ENCODE measurements at regions not wholly inside any gene's neighbourhood (a gene's known extent, or its start where the extent isn't known, plus 50 kb on each side); places are given as distances from the start of the nearest gene placed in this dataset.

DNA sequence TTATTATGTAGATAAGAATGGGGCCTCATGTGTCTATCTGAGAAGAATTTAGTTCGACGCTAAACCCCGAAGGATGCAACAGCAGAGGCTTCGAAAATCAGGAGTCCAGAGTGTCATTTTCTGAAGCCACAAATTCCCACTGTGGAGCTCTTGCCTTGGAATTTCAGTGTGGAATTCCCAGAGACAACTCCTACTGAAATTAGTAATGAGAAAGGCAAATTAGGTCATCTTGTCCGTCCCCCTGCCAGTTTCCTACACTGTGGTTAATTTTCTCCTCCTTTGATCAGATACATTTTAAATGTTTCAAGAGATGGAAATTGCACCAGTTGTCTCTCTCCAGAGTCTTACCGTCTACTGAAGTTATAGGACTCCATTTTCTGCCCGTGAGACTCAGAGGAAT is 633.6 kb downstream of the BNC2 start:
- TF ChIP-seq POLR2A (IDR thresholded peaks at IDR 0.05; ENCODE audit: low read length) (no peak), GATA1 (IDR thresholded peaks at IDR 0.05; ENCODE audit: low read depth, low read length) (no peak)
